ENCODE measurements at regions not wholly inside any gene's neighbourhood (a gene's known extent, or its start where the extent isn't known, plus 50 kb on each side); places are given as distances from the start of the nearest gene placed in this dataset.

GRCh38 chr4:133596459-133596858 lies 447.4 kb downstream of the PCDH10 start:
- Histone ChIP-seq H3K36me3 (ENCODE audit: insufficient read depth in 1 of 2, low read depth in 1 of 2) (no peaks in the 10 kb centered on the region), H3K4me3 (no peak overlapping the region), H3K27me3 (ENCODE audit: insufficient read depth in 3 of 3, low read length in 2 of 3) (no peaks in the 10 kb centered on the region), H3K27ac (no peak overlapping the region), H3K9me3 (no peaks in the 10 kb centered on the region), H3K4me1 (no peaks in the 10 kb centered on the region)
- DNase-seq (no peak), ATAC-seq (no peak)
- TF ChIP-seq CTCF (IDR thresholded peaks at IDR 0.05): no peak
- WGBS, 3 donors: 54 to 59% (median 56%) methylated on average over 3 of the region's 3 CpGs
- intact Hi-C loops (cut with DNase I): no loop called here

GRCh38 chr4:133594390-133595207 lies 445.5 kb downstream of the PCDH10 start:
- H3K9me3 ChIP-seq: no peaks in the 10 kb centered on the region
- H3K27me3 ChIP-seq (ENCODE audit: insufficient read depth in 3 of 3, low read length in 2 of 3): no peaks in the 10 kb centered on the region
- no peaks in the 10 kb centered on the region for H3K36me3 ChIP-seq (ENCODE audit: insufficient read depth in 1 of 2, low read depth in 1 of 2)
- no peak for DNase-seq
- no peak overlapping the region for H3K4me3 ChIP-seq
- no peaks in the 10 kb centered on the region for H3K4me1 ChIP-seq
- intact Hi-C loops (cut with DNase I): no loop called here
- 77 to 82% (median 77%) methylated on average over 4 of the region's 4 CpGs for WGBS, 3 donors
- no peak for TF ChIP-seq CTCF (IDR thresholded peaks at IDR 0.05)
- ATAC-seq: no peak
- H3K27ac ChIP-seq: no peak overlapping the region

GRCh38 chr4:133593764-133594163 lies 444.7 kb downstream of the PCDH10 start:
- Histone ChIP-seq H3K36me3 (ENCODE audit: insufficient read depth in 1 of 2, low read depth in 1 of 2) (no peaks in the 10 kb centered on the region), H3K27ac (no peak overlapping the region), H3K4me3 (no peak overlapping the region), H3K4me1 (no peaks in the 10 kb centered on the region), H3K27me3 (ENCODE audit: insufficient read depth in 3 of 3, low read length in 2 of 3) (no peaks in the 10 kb centered on the region), H3K9me3 (no peaks in the 10 kb centered on the region)
- TF ChIP-seq CTCF (IDR thresholded peaks at IDR 0.05): no peak
- ATAC-seq (no peak), DNase-seq (no peak)
- intact Hi-C loops (cut with DNase I): no loop called here

GRCh38 chr4:133592591-133592990 lies 443.5 kb downstream of the PCDH10 start:
- 67 to 74% (median 71%) methylated on average over 7 of the region's 7 CpGs for WGBS, 3 donors
- intact Hi-C loops (cut with DNase I): no loop called here
- no peak for ATAC-seq
- Histone ChIP-seq H3K27me3 (ENCODE audit: insufficient read depth in 3 of 3, low read length in 2 of 3) (no peaks in the 10 kb centered on the region), H3K4me3 (no peak overlapping the region), H3K27ac (no peak overlapping the region), H3K9me3 (no peaks in the 10 kb centered on the region), H3K4me1 (no peaks in the 10 kb centered on the region), H3K36me3 (ENCODE audit: insufficient read depth in 1 of 2, low read depth in 1 of 2) (no peaks in the 10 kb centered on the region)
- DNase-seq: no peak
- no peak for TF ChIP-seq CTCF (IDR thresholded peaks at IDR 0.05)

- Histone ChIP-seq H3K4me1 (no peaks in the 10 kb centered on the region), H3K9me3 (no peaks in the 10 kb centered on the region), H3K36me3 (ENCODE audit: insufficient read depth in 1 of 2, low read depth in 1 of 2) (no peaks in the 10 kb centered on the region), H3K27ac (no peak overlapping the region), H3K27me3 (ENCODE audit: insufficient read depth in 3 of 3, low read length in 2 of 3) (no peaks in the 10 kb centered on the region), H3K4me3 (no peak overlapping the region)
- no peak for DNase-seq
- 80 to 84% (median 82%) methylated on average over 1 of the region's 1 CpG for WGBS, 3 donors
- intact Hi-C loops (cut with DNase I): no loop called here
- no peak for ATAC-seq
- TF ChIP-seq CTCF (IDR thresholded peaks at IDR 0.05): no peak
These were observed 443.0 kb downstream of the PCDH10 start for GRCh38 chr4:133592106-133592505.
